PC-3 (cell line): ENCODE measurements at regions not wholly inside any gene's neighbourhood (a gene's known extent, or its start where the extent isn't known, plus 50 kb on each side); places are given as distances from the start of the nearest gene placed in this dataset.

ENCODE experiments used
- EZH2 ChIP-seq: fragments of 300-600 bp; sonication (generic); IDR thresholded peaks from one replicate; pipeline ENCODE4 v1.6.1; 2017; ENCODE audit warnings: antibody characterized with exemption, mild to moderate bottlenecking, low read length; ENCODE audit not compliant: unreplicated experiment
- TF ChIP-seq, protein P1 (sequence below): fragments of 300-600 bp; sonication (generic); conservative IDR thresholded peaks from 2 replicates; pipeline ENCODE4 v1.5.1; 2017; ENCODE audit warnings: antibody characterized with exemption, low read depth, mild to moderate bottlenecking, low read length

DNA sequence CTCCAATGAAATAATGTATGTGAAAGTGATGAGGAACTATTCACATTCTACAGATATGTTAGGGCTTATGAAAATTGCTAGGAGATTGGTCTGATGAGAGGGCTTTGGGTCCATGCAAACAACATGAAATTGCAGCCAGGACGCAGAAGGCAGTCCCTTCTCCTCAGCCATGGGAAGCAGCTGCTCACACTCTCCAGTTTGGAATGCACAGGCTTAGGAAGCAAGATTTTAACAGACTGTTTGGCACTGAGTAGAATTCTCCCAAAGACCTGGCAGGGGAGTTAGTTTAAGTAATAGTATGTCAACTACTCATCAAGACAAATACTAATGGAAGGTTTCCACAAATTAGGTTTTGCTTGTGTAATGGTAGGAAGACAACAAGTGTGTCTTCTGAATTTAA, 500.7 kb upstream of the ARRDC4 start:
- TF ChIP-seq, protein P1, sequence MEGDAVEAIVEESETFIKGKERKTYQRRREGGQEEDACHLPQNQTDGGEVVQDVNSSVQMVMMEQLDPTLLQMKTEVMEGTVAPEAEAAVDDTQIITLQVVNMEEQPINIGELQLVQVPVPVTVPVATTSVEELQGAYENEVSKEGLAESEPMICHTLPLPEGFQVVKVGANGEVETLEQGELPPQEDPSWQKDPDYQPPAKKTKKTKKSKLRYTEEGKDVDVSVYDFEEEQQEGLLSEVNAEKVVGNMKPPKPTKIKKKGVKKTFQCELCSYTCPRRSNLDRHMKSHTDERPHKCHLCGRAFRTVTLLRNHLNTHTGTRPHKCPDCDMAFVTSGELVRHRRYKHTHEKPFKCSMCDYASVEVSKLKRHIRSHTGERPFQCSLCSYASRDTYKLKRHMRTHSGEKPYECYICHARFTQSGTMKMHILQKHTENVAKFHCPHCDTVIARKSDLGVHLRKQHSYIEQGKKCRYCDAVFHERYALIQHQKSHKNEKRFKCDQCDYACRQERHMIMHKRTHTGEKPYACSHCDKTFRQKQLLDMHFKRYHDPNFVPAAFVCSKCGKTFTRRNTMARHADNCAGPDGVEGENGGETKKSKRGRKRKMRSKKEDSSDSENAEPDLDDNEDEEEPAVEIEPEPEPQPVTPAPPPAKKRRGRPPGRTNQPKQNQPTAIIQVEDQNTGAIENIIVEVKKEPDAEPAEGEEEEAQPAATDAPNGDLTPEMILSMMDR: no peak
- no peak for TF ChIP-seq EZH2
